Tibial nerve (tissue), 4 donors: ENCODE measurements at regions not wholly inside any gene's neighbourhood (a gene's known extent, or its start where the extent isn't known, plus 50 kb on each side); places are given as distances from the start of the nearest gene placed in this dataset.

Experiments used
- DNase-seq, 2 donors: peaks; one replicate each; pipeline ENCODE4 v3.0.0-alpha.2; 2019; ENCODE audit warnings: low spot score in 2 of 2
- H3K27ac ChIP-seq, 4 donors: fragments of 200-600 bp; sonication (generic) in 3 of 4; one replicate each; pipeline ENCODE4 v1.5.1; 2017 to 2019; ENCODE audit warnings: mild to moderate bottlenecking in 1 of 4
- H3K27me3 ChIP-seq, 2 donors: fragments of 200-600 bp; sonication (generic) in 1 of 2; one replicate each; pipeline versions ENCODE4 v1.5.1 to v1.6.0; 2017 to 2019
- H3K36me3 ChIP-seq, 3 donors: fragments of 200-600 bp; sonication (generic); one replicate each; pipeline ENCODE4 v1.5.1; 2018 to 2019
- H3K4me1 ChIP-seq, 4 donors: fragments of 200-600 bp; sonication (generic) in 3 of 4; one replicate each; pipeline ENCODE4 v1.5.1; 2017 to 2019
- H3K4me3 ChIP-seq, 4 donors: fragments of 200-600 bp; sonication (generic) in 3 of 4; one replicate each; pipeline ENCODE4 v1.5.1; 2017 to 2019; ENCODE audit warnings: mild to moderate bottlenecking in 1 of 4, moderate library complexity in 1 of 4
- H3K9me3 ChIP-seq, 4 donors: fragments of 200-600 bp; sonication (generic) in 3 of 4; one replicate each; pipeline ENCODE4 v1.5.1; 2017 to 2019
- EP300 ChIP-seq, 2 donors: sonication (generic); formaldehyde crosslinking; IDR thresholded peaks; one replicate each; pipeline ENCODE4 v1.6.1; 2017; ENCODE audit warnings: antibody characterized with exemption in 2 of 2, mild to moderate bottlenecking in 1 of 2
- POLR2A ChIP-seq, 2 donors: fragments of 450-650 bp; IDR thresholded peaks; one replicate each; pipeline ENCODE4 v1.6.1; 2017; ENCODE audit warnings: antibody characterized with exemption in 2 of 2, mild to moderate bottlenecking in 2 of 2, moderate library complexity in 2 of 2
- WGBS, 2 donors: methylation state at CpG; one replicate each; pipeline ENCODE4 v1.1.5; 2018; 5-methylcytosine and 5-hydroxymethylcytosine counted together
- TF ChIP-seq, protein P1 (sequence below), 5 experiments: fragments of 200-600 bp in 3 of 5; fragments of 450-650 bp in 2 of 5; sonication (generic) in 3 of 5; IDR thresholded peaks; one replicate each; pipeline ENCODE4 v1.5.1; 2016 to 2019; ENCODE audit warnings: antibody characterized with exemption in 5 of 5, mild to moderate bottlenecking in 3 of 5, moderate library complexity in 2 of 5

DNA sequence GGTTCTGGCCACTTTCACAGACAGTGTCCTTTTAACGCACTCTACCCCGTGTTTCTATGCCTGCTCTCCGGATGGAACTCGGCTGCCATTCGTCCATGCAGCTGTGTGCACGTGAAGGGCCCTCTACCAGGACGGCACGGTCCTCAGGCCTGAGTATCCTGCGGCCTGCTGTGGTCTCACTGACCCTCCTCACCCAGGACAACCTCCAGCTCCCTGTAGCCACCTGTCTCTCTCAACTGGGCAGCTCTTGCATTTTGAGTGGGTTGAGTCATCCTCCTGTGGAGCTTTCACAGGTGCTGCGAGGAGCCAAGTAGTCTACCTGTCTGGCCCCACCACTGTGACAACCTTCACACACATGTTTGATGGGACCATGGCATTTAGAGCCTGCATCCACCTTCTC is 321.7 kb upstream of the TSHZ3 start:
- 89 to 92% methylated on average over 10 of the region's 10 CpGs for WGBS, 2 donors
- no peak for DNase-seq
- no peaks in the 10 kb centered on the region for H3K36me3 ChIP-seq

DNA sequence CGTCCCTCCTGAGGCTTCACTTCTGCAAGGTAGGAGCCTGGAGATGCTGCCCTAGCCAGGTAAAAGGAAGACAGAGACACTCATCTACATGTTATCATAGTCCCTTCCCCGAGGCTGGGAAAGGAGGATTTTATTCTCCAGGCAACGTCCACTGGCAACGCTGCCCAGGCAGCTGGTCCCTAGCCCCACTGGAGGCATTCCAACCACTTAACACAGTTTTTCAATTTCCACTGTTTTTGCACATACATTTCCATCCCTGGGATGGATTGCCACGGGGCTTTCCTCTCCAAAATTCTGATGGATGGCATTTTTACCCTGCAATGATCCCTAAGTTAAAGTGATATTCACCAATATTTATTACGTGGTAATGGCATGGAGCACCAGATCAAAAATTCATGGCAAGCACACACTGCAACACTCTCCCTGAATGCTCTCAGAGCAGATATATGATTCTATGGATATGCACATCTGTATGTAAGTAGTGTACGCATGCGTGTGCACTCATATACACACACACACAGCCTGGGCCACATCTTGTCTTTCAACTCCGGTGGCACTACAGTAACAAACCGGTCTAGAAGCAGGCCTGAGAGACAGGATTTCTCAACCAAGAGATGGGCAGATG is 322.3 kb upstream of the TSHZ3 start:
- TF ChIP-seq, protein P1, sequence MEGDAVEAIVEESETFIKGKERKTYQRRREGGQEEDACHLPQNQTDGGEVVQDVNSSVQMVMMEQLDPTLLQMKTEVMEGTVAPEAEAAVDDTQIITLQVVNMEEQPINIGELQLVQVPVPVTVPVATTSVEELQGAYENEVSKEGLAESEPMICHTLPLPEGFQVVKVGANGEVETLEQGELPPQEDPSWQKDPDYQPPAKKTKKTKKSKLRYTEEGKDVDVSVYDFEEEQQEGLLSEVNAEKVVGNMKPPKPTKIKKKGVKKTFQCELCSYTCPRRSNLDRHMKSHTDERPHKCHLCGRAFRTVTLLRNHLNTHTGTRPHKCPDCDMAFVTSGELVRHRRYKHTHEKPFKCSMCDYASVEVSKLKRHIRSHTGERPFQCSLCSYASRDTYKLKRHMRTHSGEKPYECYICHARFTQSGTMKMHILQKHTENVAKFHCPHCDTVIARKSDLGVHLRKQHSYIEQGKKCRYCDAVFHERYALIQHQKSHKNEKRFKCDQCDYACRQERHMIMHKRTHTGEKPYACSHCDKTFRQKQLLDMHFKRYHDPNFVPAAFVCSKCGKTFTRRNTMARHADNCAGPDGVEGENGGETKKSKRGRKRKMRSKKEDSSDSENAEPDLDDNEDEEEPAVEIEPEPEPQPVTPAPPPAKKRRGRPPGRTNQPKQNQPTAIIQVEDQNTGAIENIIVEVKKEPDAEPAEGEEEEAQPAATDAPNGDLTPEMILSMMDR (IDR thresholded peaks at IDR 0.05): no peak
- no peak for TF ChIP-seq POLR2A (IDR thresholded peaks at IDR 0.05)
- no peak for TF ChIP-seq EP300 (IDR thresholded peaks at IDR 0.05)
- 87 to 88% methylated on average over 10 of the region's 10 CpGs for whole genome bisulfite sequencing, 2 donors
- no peak overlapping the region for H3K4me3 ChIP-seq

More for the DNA sequence above, 321.7 kb upstream of the TSHZ3 start:
- Histone ChIP-seq H3K4me3 (no peak overlapping the region), H3K4me1 (no peaks in the 10 kb centered on the region), H3K9me3 (no peaks in the 10 kb centered on the region), H3K27me3 (no peaks in the 10 kb centered on the region), H3K27ac (no peak overlapping the region)
- TF ChIP-seq POLR2A (IDR thresholded peaks at IDR 0.05) (no peak), EP300 (IDR thresholded peaks at IDR 0.05) (no peak)
- TF ChIP-seq, protein P1 (IDR thresholded peaks at IDR 0.05): no peak

GRCh38 chr19:31674503-31675192 is 325.4 kb upstream of the TSHZ3 start:
- Histone ChIP-seq H3K4me3 (no peak overlapping the region), H3K4me1 (no peaks in the 10 kb centered on the region), H3K27ac (no peak overlapping the region), H3K9me3 (no peaks in the 10 kb centered on the region), H3K27me3 (no peaks in the 10 kb centered on the region), H3K36me3 (no peaks in the 10 kb centered on the region)
- no peak for DNase-seq
- WGBS, 2 donors: 51 to 52% methylated on average over 11 of the region's 11 CpGs
- TF ChIP-seq EP300 (IDR thresholded peaks at IDR 0.05) (no peak), POLR2A (IDR thresholded peaks at IDR 0.05) (no peak)
- TF ChIP-seq, protein P1 (IDR thresholded peaks at IDR 0.05): no peak

More for the DNA sequence above, 322.3 kb upstream of the TSHZ3 start:
- DNase-seq: no peak
- Histone ChIP-seq H3K27me3 (no peaks in the 10 kb centered on the region), H3K4me1 (no peaks in the 10 kb centered on the region), H3K27ac (no peak overlapping the region), H3K9me3 (no peaks in the 10 kb centered on the region), H3K36me3 (no peaks in the 10 kb centered on the region)

DNA sequence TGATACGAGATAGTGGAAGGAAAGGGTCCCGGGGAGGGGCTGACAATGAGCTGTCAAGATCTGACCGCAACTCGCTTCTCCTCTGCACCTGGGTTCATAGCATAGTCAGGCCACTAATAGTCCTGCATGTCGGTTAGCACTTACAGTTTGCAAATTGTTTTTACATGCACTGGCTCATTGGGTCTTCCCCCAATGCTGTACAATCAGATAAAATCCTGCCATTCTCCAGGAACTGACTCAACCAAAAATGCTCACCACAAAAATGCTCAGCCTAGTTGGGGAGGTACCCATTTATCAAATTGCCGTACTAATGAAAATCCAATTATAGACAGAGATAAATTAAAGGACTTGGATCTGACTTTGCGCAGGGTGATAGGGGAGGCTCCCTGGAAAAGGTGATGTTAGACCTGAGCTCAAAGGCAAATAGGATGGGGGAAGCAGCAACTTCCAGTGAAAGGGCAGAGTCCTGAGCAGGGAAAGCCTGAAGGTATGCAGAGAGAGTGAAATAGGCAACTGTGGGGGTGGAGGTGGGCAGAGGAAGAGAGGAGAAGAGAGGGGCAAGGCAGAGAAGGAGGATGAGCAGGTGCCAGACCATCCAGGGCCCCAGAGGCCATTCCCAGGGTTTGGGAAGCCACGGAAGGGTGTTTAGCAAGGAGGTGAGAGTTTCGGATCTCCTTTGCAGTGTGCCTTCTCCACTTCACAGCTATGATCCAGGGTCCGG is 326.1 kb upstream of the TSHZ3 start:
- 72 to 76% methylated on average over 10 of the region's 10 CpGs for WGBS, 2 donors
- DNase-seq: no peak

More for the DNA sequence above, 326.1 kb upstream of the TSHZ3 start:
- no peak overlapping the region for H3K27ac ChIP-seq
- TF ChIP-seq, protein P1 (IDR thresholded peaks at IDR 0.05): no peak
- TF ChIP-seq POLR2A (IDR thresholded peaks at IDR 0.05) (no peak), EP300 (IDR thresholded peaks at IDR 0.05) (no peak)
- no peaks in the 10 kb centered on the region for H3K9me3 ChIP-seq
- H3K27me3 ChIP-seq: no peaks in the 10 kb centered on the region
- no peaks in the 10 kb centered on the region for H3K4me1 ChIP-seq
- H3K4me3 ChIP-seq: no peak overlapping the region
- H3K36me3 ChIP-seq: no peaks in the 10 kb centered on the region
